Keratinocyte (primary cell): ENCODE measurements at regions not wholly inside any gene's neighbourhood (a gene's known extent, or its start where the extent isn't known, plus 50 kb on each side); places are given as distances from the start of the nearest gene placed in this dataset.

Source experiments
- CTCF ChIP-seq, 3 experiments: IDR thresholded peaks in 1 of 3; conservative IDR thresholded peaks in 1 of 3; optimal IDR thresholded peaks in 1 of 3; 2 replicates in 2 of 3; 3 replicates in 1 of 3; pipeline versions ENCODE3 to v1.5.1; 2011; ENCODE audit warnings: low read length in 3 of 3, mild to moderate bottlenecking in 3 of 3, moderate library complexity in 2 of 3, control low read depth in 1 of 3, inconsistent platforms in 1 of 3; ENCODE audit not compliant: insufficient read depth in 2 of 3; ENCODE audit errors: extremely low read depth in 1 of 3
- EZH2 ChIP-seq: IDR thresholded peaks from one replicate; pipeline ENCODE4 v1.6.1; 2012; ENCODE audit warnings: inconsistent platforms, mild to moderate bottlenecking, low read length, moderate library complexity

GRCh38 chr7:110522761-110523200 lies 568.1 kb upstream of the LRRN3 start:
- TF ChIP-seq CTCF (optimal IDR thresholded peaks at IDR 0.05 in 1 of 3, IDR thresholded peaks at IDR 0.05 in 1 of 3, conservative IDR thresholded peaks at IDR 0.05 in 1 of 3; ENCODE audit: extremely low read depth in 1 of 3, insufficient read depth in 2 of 3, low read length in 3 of 3), result no peak
- no peak for TF ChIP-seq EZH2
